ENCODE measurements at regions not wholly inside any gene's neighbourhood (a gene's known extent, or its start where the extent isn't known, plus 50 kb on each side); places are given as distances from the start of the nearest gene placed in this dataset.

GRCh38 chr4:189285377-189285776 is 655.3 kb upstream of the FRG1 start:
- no peak overlapping the region for H3K4me3 ChIP-seq (ENCODE audit: low read length)
- H3K9me2 ChIP-seq (replicated peaks; ENCODE audit: insufficient read depth, low read length) = no peaks in the 10 kb centered on the region
- H3K4me2 ChIP-seq (ENCODE audit: low read depth, low read length) = no peak overlapping the region
- no peaks in the 10 kb centered on the region for H4K20me1 ChIP-seq (ENCODE audit: insufficient read depth, low read length)
- H3K9me3 ChIP-seq (replicated peaks; ENCODE audit: insufficient read depth, low read length) = no peaks in the 10 kb centered on the region
- no peak for TF ChIP-seq EZH2 (optimal IDR thresholded peaks at IDR 0.05; ENCODE audit: low read depth, low read length)
- TF ChIP-seq, protein P1, sequence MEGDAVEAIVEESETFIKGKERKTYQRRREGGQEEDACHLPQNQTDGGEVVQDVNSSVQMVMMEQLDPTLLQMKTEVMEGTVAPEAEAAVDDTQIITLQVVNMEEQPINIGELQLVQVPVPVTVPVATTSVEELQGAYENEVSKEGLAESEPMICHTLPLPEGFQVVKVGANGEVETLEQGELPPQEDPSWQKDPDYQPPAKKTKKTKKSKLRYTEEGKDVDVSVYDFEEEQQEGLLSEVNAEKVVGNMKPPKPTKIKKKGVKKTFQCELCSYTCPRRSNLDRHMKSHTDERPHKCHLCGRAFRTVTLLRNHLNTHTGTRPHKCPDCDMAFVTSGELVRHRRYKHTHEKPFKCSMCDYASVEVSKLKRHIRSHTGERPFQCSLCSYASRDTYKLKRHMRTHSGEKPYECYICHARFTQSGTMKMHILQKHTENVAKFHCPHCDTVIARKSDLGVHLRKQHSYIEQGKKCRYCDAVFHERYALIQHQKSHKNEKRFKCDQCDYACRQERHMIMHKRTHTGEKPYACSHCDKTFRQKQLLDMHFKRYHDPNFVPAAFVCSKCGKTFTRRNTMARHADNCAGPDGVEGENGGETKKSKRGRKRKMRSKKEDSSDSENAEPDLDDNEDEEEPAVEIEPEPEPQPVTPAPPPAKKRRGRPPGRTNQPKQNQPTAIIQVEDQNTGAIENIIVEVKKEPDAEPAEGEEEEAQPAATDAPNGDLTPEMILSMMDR (IDR thresholded peaks at IDR 0.05; ENCODE audit: low read length) = no peak
- no peak for TF ChIP-seq EZH2phosphoT487 (IDR thresholded peaks at IDR 0.05; ENCODE audit: low read length)
- no peaks in the 10 kb centered on the region for H3K4me1 ChIP-seq (ENCODE audit: low read length)
- H3K79me2 ChIP-seq (ENCODE audit: low read length) = no peaks in the 10 kb centered on the region
- DNase-seq = no peak
- H3K27ac ChIP-seq (ENCODE audit: low read length) = no peak overlapping the region
- H3F3A ChIP-seq (ENCODE audit: insufficient read depth, low read length) = no peaks in the 10 kb centered on the region
- H3K36me3 ChIP-seq (replicated peaks; ENCODE audit: insufficient read depth, low read length) = no peaks in the 10 kb centered on the region
- H2AFZ ChIP-seq (ENCODE audit: low read length) = no peak overlapping the region
- H3K27me3 ChIP-seq (replicated peaks; ENCODE audit: insufficient read depth, low read length) = no peaks in the 10 kb centered on the region
- no peak overlapping the region for H3K9ac ChIP-seq (ENCODE audit: low read length)

GRCh38 chr4:189291939-189292338 is 648.7 kb upstream of the FRG1 start:
- no peak for DNase-seq
- Histone ChIP-seq H4K20me1 (ENCODE audit: insufficient read depth, low read length) (no peaks in the 10 kb centered on the region), H2AFZ (ENCODE audit: low read length) (no peak overlapping the region), H3K79me2 (ENCODE audit: low read length) (no peaks in the 10 kb centered on the region), H3F3A (ENCODE audit: insufficient read depth, low read length) (no peaks in the 10 kb centered on the region), H3K36me3 (replicated peaks; ENCODE audit: insufficient read depth, low read length) (no peaks in the 10 kb centered on the region), H3K4me1 (ENCODE audit: low read length) (no peaks in the 10 kb centered on the region), H3K9ac (ENCODE audit: low read length) (no peak overlapping the region), H3K4me3 (ENCODE audit: low read length) (no peak overlapping the region), H3K4me2 (ENCODE audit: low read depth, low read length) (no peak overlapping the region), H3K27me3 (replicated peaks; ENCODE audit: insufficient read depth, low read length) (no peaks in the 10 kb centered on the region), H3K9me3 (replicated peaks; ENCODE audit: insufficient read depth, low read length) (no peaks in the 10 kb centered on the region), H3K27ac (ENCODE audit: low read length) (no peak overlapping the region), H3K9me2 (replicated peaks; ENCODE audit: insufficient read depth, low read length) (no peaks in the 10 kb centered on the region)
- TF ChIP-seq EZH2 (optimal IDR thresholded peaks at IDR 0.05; ENCODE audit: low read depth, low read length) (no peak), EZH2phosphoT487 (IDR thresholded peaks at IDR 0.05; ENCODE audit: low read length) (no peak)
- TF ChIP-seq, protein P1 (IDR thresholded peaks at IDR 0.05; ENCODE audit: low read length) = no peak

DNA sequence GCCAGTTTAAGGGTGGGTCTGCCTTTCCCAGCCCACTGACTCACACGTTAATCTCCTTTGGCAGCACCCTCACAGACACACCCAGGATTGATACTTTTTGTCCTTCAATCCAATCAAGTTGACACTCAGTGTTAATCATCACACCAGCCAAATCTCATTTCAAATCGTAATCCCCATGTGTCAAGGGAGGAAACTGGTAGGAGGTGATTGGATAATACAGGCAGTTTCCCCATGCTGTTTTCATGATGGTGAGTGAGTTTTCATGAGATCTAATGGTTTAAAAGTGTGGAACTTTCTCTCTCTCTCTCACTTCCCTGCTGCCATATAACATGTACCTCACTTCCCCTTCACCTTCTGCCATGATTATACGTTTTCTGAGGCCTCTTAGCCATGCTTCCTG is 647.2 kb upstream of the FRG1 start:
- H2AFZ ChIP-seq (ENCODE audit: low read length) = no peak overlapping the region
- no peak overlapping the region for H3K27ac ChIP-seq (ENCODE audit: low read length)
- H3K27me3 ChIP-seq (replicated peaks; ENCODE audit: insufficient read depth, low read length) = no peaks in the 10 kb centered on the region
- TF ChIP-seq, protein P1 (IDR thresholded peaks at IDR 0.05; ENCODE audit: low read length) = no peak
- TF ChIP-seq EZH2phosphoT487 (IDR thresholded peaks at IDR 0.05; ENCODE audit: low read length) = no peak
- no peak for TF ChIP-seq EZH2 (optimal IDR thresholded peaks at IDR 0.05; ENCODE audit: low read depth, low read length)
- H3K9me3 ChIP-seq (replicated peaks; ENCODE audit: insufficient read depth, low read length) = no peaks in the 10 kb centered on the region
- H3F3A ChIP-seq (ENCODE audit: insufficient read depth, low read length) = no peaks in the 10 kb centered on the region
- no peak overlapping the region for H3K4me3 ChIP-seq (ENCODE audit: low read length)
- no peak overlapping the region for H3K9ac ChIP-seq (ENCODE audit: low read length)
- no peaks in the 10 kb centered on the region for H3K36me3 ChIP-seq (replicated peaks; ENCODE audit: insufficient read depth, low read length)
- H3K4me2 ChIP-seq (ENCODE audit: low read depth, low read length) = no peak overlapping the region
- no peaks in the 10 kb centered on the region for H3K4me1 ChIP-seq (ENCODE audit: low read length)
- no peaks in the 10 kb centered on the region for H3K79me2 ChIP-seq (ENCODE audit: low read length)
- H4K20me1 ChIP-seq (ENCODE audit: insufficient read depth, low read length) = no peaks in the 10 kb centered on the region
- no peak for DNase-seq
- H3K9me2 ChIP-seq (replicated peaks; ENCODE audit: insufficient read depth, low read length) = no peaks in the 10 kb centered on the region
